HepG2 (cell line): ENCODE measurements at regions not wholly inside any gene's neighbourhood (a gene's known extent, or its start where the extent isn't known, plus 50 kb on each side); places are given as distances from the start of the nearest gene placed in this dataset.

Experiments used
- ATAC-seq: fragments of 200-7000 bp; cut with Tn5 transposase; 3 replicates; pipeline ENCODE4 v1.9.1; 2020; ENCODE audit warnings: mild to moderate bottlenecking, moderate library complexity
- BruUV-seq: library from RNA; stranded (reverse); fragments of 400-500 nt; replicated peaks from 2 replicates; lab custom pipeline; 2021; lab: Mats Ljungman, UMichigan
- CTCF ChIA-PET: fragments of 300-600 bp; formaldehyde crosslinking; extraction: SDS; loops from one replicate; lab custom pipeline; 2021; ENCODE audit warnings: low total read pairs, inconsistent platforms, low intra/inter-chr PET ratio; lab: Yijun Ruan, JAX
- POLR2A ChIA-PET: fragments of 350-600 bp; sonication (Branson Sonifier 250); formaldehyde crosslinking; loops from one replicate; lab custom pipeline; 2020; ENCODE audit warnings: antibody characterized with exemption, inconsistent platforms; lab: Yijun Ruan, JAX
- DNase-seq: peaks from one replicate; pipeline ENCODE4 v3.0.0-alpha.2; 2015; ENCODE audit warnings: low spot score
- FAIRE-seq: peaks from 3 replicates; lab custom pipeline; 2011; peaks lifted over from hg19 to GRCh38; lab: Jason Lieb, UNC
- H2AFZ ChIP-seq: one replicate; pipeline ENCODE4 v1.6.1; 2011; ENCODE audit warnings: low read length, inconsistent platforms
- H3K27ac ChIP-seq: fragments of 300-600 bp; 3 replicates; pipeline ENCODE4 v1.8.0; 2011; ENCODE audit warnings: mixed run types, mild to moderate bottlenecking, mixed read lengths, low read length, inconsistent platforms; ENCODE audit not compliant: insufficient read depth; ENCODE audit errors: extremely low read length
- H3K27me3 ChIP-seq, 2 experiments: fragments of 200-600 bp in 1 of 2; 2 replicates in 1 of 2; 3 replicates in 1 of 2; pipeline versions ENCODE4 v1.6.0 to v1.8.0; 2011; ENCODE audit warnings: low read length in 2 of 2, mild to moderate bottlenecking in 2 of 2, moderate library complexity in 2 of 2, inconsistent platforms in 1 of 2; ENCODE audit not compliant: insufficient read depth in 2 of 2, control insufficient read depth in 1 of 2
- H3K36me3 ChIP-seq, 2 experiments: fragments of 200-600 bp in 1 of 2; replicated peaks in 1 of 2; 2 replicates in 1 of 2; 3 replicates in 1 of 2; pipeline versions ENCODE4 v1.5.1 to v1.8.0; 2011; ENCODE audit warnings: low read length in 2 of 2, inconsistent platforms in 1 of 2; ENCODE audit not compliant: insufficient read depth in 2 of 2, control insufficient read depth in 1 of 2
- H3K4me1 ChIP-seq: 2 replicates; pipeline ENCODE4 v1.5.1; 2012; ENCODE audit warnings: low read length, inconsistent platforms; ENCODE audit not compliant: insufficient read depth
- H3K4me2 ChIP-seq: 2 replicates; pipeline ENCODE4 v1.6.0; 2011; ENCODE audit warnings: low read depth, low read length, inconsistent platforms
- H3K4me3 ChIP-seq, 3 experiments: fragments of 200-600 bp in 1 of 3; sonication (generic), shearing (Covaris generic) in 1 of 3; replicated peaks in 1 of 3; 2 replicates each; pipeline ENCODE4 v1.5.1; 2011 to 2016; ENCODE audit warnings: low read length in 3 of 3, inconsistent platforms in 2 of 3, low read depth in 2 of 3, mild to moderate bottlenecking in 2 of 3, control low read depth in 1 of 3, mixed read lengths in 1 of 3; ENCODE audit not compliant: insufficient read depth in 1 of 3
- H3K79me2 ChIP-seq: one replicate; pipeline ENCODE4 v1.6.1; 2011; ENCODE audit warnings: low read length, inconsistent platforms; ENCODE audit not compliant: insufficient read depth
- H3K9ac ChIP-seq: 2 replicates; pipeline ENCODE4 v1.6.0; 2011; ENCODE audit warnings: mild to moderate bottlenecking, low read depth, low read length, inconsistent platforms; ENCODE audit not compliant: insufficient read depth
- H3K9me3 ChIP-seq: 2 replicates; pipeline ENCODE4 v1.5.1; 2012; ENCODE audit warnings: mild to moderate bottlenecking, low read length
- H4K20me1 ChIP-seq: 2 replicates; pipeline ENCODE4 v1.6.0; 2011; ENCODE audit warnings: inconsistent platforms, mild to moderate bottlenecking, low read length, moderate library complexity; ENCODE audit not compliant: insufficient read depth
- LBX2 ChIP-seq: sonication (generic); formaldehyde crosslinking; IDR thresholded peaks from 2 replicates; pipeline ENCODE4 v1.5.0; 2020; ENCODE audit warnings: missing genetic modification reagents, mild to moderate bottlenecking, borderline replicate concordance
- NFATC3 ChIP-seq: sonication (generic); formaldehyde crosslinking; IDR thresholded peaks from 2 replicates; pipeline ENCODE4 v1.5.1; 2020; ENCODE audit warnings: mild to moderate bottlenecking, missing genetic modification reagents
- ZBTB46 ChIP-seq: sonication (generic); formaldehyde crosslinking; IDR thresholded peaks from 2 replicates; pipeline ENCODE4 v1.4.0; 2020; ENCODE audit warnings: mild to moderate bottlenecking, missing genetic modification reagents, borderline replicate concordance
- ZMYM3 ChIP-seq: sonication (generic); formaldehyde crosslinking; IDR thresholded peaks from 2 replicates; pipeline ENCODE4 v1.5.1; 2020; ENCODE audit warnings: mild to moderate bottlenecking, missing genetic modification reagents
- ZNF350 ChIP-seq: sonication (generic); formaldehyde crosslinking; IDR thresholded peaks from 2 replicates; pipeline ENCODE4 v1.4.0; 2020; ENCODE audit warnings: mild to moderate bottlenecking, low read depth, missing genetic modification reagents, borderline replicate concordance
- ZNF580 ChIP-seq: IDR thresholded peaks from 2 replicates; pipeline ENCODE4 v1.6.1; 2016; ENCODE audit warnings: low read depth, borderline replicate concordance
- ZNF768 ChIP-seq: sonication (generic); formaldehyde crosslinking; IDR thresholded peaks from 2 replicates; pipeline ENCODE4 v1.4.0; 2020; ENCODE audit warnings: missing genetic modification reagents
- whole genome bisulfite sequencing: methylation state at CpG from one replicate; pipeline ENCODE4 v1.1.6; 2017; ENCODE audit warnings: low lambda C conversion rate; 5-methylcytosine and 5-hydroxymethylcytosine counted together
- in situ Hi-C: cut with HindIII; loops from 2 replicates; pipeline ENCODE4 v1.10.0; 2017; ENCODE audit warnings: low pct_unique_long_range_greater_than_20kb; ENCODE audit not compliant: extremely low pct_ligation_motif_present
- intact Hi-C: fragments of 100-400 bp; cut with micrococcal nuclease; formaldehyde crosslinking; loops from one replicate; pipeline ENCODE4 v1.10.0; 2022; ENCODE audit not compliant: unreplicated experiment

GRCh38 chr12:116629480-116629879 is 70.3 kb downstream of the MAP1LC3B2 start (continued):
- TF ChIP-seq LBX2 (CRISPR knock-in tag) (no peak), ZNF350 (no peak), NFATC3 (CRISPR knock-in tag) (no peak), ZBTB46 (CRISPR knock-in tag) (no peak)

- H3K27me3 ChIP-seq = peaks cover 1 to 25% of the 10 kb centered on the region in 2 experiments; a peak in 3 of 5 replicates
- H3K4me3 ChIP-seq = no peak overlapping the region
- intact Hi-C loops = no loop called here
- H2AFZ ChIP-seq = no peak overlapping the region
- POLR2A ChIA-PET = interaction anchor here (1.3 to 1.5 kb wide), 2 partner anchors 8 to 34 kb away, joined by 4 to 5 read pairs; no protein-coding TSS in a partner anchor
- 4% methylated on average over 1 of the region's 1 CpG for WGBS
- no peak overlapping the region for H3K4me2 ChIP-seq
- H3K36me3 ChIP-seq = no peaks in the 10 kb centered on the region
- H3K9me3 ChIP-seq = no peaks in the 10 kb centered on the region
- TF ChIP-seq ZNF768 (CRISPR knock-in tag) = peak; percentile 50; the same call in 1 of the 2 replicates
- no peak for TF ChIP-seq ZNF580 (CRISPR knock-in tag)
- 0 out of 2 replicates have a peak, but pooled peaks have one; percentile 47 for TF ChIP-seq ZMYM3
- ATAC-seq (no peak), FAIRE-seq (no peak), DNase-seq (no peak)
- CTCF ChIA-PET = no interaction called here
- H3K9ac ChIP-seq = no peak overlapping the region
- in situ Hi-C loops = no loop called here
- no peaks in the 10 kb centered on the region for H3K79me2 ChIP-seq
- H3K27ac ChIP-seq = no peak overlapping the region
- H3K4me1 ChIP-seq = peaks cover 34% of the 10 kb centered on the region
- no TSS peak for BruUV-seq
- no peaks in the 10 kb centered on the region for H4K20me1 ChIP-seq
Measured at GRCh38 chr12:116628989-116629388, 69.8 kb downstream of the MAP1LC3B2 start.
